OCI-LY3 (cell line): ENCODE measurements at regions not wholly inside any gene's neighbourhood (a gene's known extent, or its start where the extent isn't known, plus 50 kb on each side); places are given as distances from the start of the nearest gene placed in this dataset.

ENCODE experiments used
- CTCF ChIP-seq: fragments of 200-600, 300-600 bp; sonication (generic); IDR thresholded peaks from 2 replicates; pipeline ENCODE4 v1.5.1; 2014; ENCODE audit warnings: antibody characterized with exemption, low read length, low read depth
- EZH2phosphoT487 ChIP-seq: fragments of 200-600 bp; shearing (Covaris generic); IDR thresholded peaks from 2 replicates; pipeline ENCODE4 v1.6.1; 2018; ENCODE audit warnings: antibody characterized with exemption, mixed run types, low read depth

DNA sequence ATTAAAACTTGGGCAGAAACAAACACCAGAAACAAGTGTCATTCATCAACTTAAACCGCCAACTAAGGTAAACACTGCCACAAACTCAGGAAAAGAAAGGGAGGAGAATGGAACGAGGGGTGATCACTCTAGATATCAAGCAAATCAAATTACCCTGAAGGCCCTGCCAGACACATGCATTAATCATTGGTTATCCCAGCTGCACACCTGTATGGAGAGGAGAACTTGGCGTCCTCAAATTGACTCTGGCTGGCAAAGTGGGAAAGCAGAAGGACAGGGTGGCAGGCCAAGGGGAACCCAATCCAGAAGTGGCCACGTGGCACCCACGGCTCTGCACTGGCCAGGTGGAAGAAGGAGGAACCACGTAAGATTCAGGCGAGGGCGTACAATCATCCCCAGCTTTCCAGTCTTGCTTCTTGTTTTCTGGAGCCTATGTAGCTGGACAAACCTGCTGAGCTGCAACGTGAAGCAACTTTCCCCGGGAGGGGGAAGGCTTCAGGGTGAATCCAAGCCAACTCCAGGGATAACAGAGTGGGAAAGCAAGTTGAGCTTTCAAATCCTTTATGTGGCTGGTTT is 156.2 kb upstream of the JARID2 start:
- TF ChIP-seq CTCF (no peak), EZH2phosphoT487 (no peak)
